Activated T-cell treated with anti-CD3 and anti-CD28 coated beads, Interleukin-2, amount 50 U/mL, for 24 hours (primary cell): ENCODE measurements at regions not wholly inside any gene's neighbourhood (a gene's known extent, or its start where the extent isn't known, plus 50 kb on each side); places are given as distances from the start of the nearest gene placed in this dataset.

Experiments used
- DNase-seq: peaks from one replicate; pipeline ENCODE4 v3.0.0-alpha.2; 2020
- H3K27ac Mint-ChIP-seq: 2 replicates; pipeline ENCODE4 v1.8.0; 2020; ENCODE audit warnings: mild to moderate bottlenecking, mixed read lengths
- H3K27me3 Mint-ChIP-seq: 2 replicates; pipeline ENCODE4 v1.8.0; 2020; ENCODE audit warnings: mixed read lengths
- H3K36me3 Mint-ChIP-seq: 2 replicates; pipeline ENCODE4 v1.8.0; 2020; ENCODE audit warnings: low read depth, mixed read lengths
- H3K4me1 Mint-ChIP-seq: 2 replicates; pipeline ENCODE4 v1.8.0; 2020; ENCODE audit warnings: low read depth, mixed read lengths
- H3K4me3 Mint-ChIP-seq: 2 replicates; pipeline ENCODE4 v1.8.0; 2020; ENCODE audit warnings: mild to moderate bottlenecking, moderate library complexity, mixed read lengths
- H3K9me3 Mint-ChIP-seq: 2 replicates; pipeline ENCODE4 v1.8.0; 2020; ENCODE audit warnings: mixed read lengths

- no peak for DNase-seq
- Mint-ChIP-seq H3K36me3 (no peaks in the 10 kb centered on the region), H3K4me3 (no peak overlapping the region), H3K27me3 (no peaks in the 10 kb centered on the region), H3K9me3 (no peaks in the 10 kb centered on the region), H3K4me1 (peaks cover 14% of the 10 kb centered on the region), H3K27ac (no peak overlapping the region)
Observed at GRCh38 chr6:111950661-111951496, 77.6 kb upstream of the FYN start.

DNA sequence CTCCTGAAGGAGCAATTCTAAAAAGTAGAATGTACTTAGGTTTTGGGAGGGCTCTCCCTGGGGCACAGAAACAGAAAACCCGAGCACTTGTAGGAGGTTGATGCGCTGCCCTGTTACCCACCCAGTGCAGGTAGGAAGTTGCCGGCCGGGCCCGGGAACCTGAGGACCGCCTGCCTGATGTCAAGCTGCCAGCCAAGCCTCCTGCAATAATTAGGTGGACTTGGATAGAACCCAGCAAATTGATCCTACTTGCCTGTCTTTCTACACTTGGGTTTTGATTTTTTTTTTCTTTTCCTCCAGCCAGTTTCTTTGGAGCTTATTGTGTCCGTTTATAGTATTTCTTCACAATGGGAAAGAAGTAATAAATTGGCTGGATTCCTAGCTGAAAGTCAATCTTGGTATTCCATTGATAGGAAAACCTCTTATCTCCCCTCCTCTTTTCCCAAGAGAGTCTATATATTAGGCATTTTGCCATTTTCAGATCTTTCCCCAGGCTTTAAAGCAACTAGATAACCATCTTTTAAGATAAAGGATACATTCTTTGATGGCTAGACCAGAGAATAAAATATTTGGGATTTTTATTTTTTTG is 78.3 kb upstream of the FYN start:
- H3K27ac Mint-ChIP-seq: no peak overlapping the region
- no peaks in the 10 kb centered on the region for H3K36me3 Mint-ChIP-seq
- H3K4me3 Mint-ChIP-seq: no peak overlapping the region
- DNase-seq: no peak
- peaks cover 14% of the 10 kb centered on the region for H3K4me1 Mint-ChIP-seq
- H3K9me3 Mint-ChIP-seq: no peaks in the 10 kb centered on the region
- H3K27me3 Mint-ChIP-seq: no peaks in the 10 kb centered on the region

- DNase-seq: no peak
- no peaks in the 10 kb centered on the region for H3K27me3 Mint-ChIP-seq
- H3K36me3 Mint-ChIP-seq: no peaks in the 10 kb centered on the region
- peaks cover 14% of the 10 kb centered on the region for H3K4me1 Mint-ChIP-seq
- H3K9me3 Mint-ChIP-seq: no peaks in the 10 kb centered on the region
- no peak overlapping the region for H3K27ac Mint-ChIP-seq
- no peak overlapping the region for H3K4me3 Mint-ChIP-seq
Observed at GRCh38 chr6:111952274-111952673, 79.0 kb upstream of the FYN start.

DNA sequence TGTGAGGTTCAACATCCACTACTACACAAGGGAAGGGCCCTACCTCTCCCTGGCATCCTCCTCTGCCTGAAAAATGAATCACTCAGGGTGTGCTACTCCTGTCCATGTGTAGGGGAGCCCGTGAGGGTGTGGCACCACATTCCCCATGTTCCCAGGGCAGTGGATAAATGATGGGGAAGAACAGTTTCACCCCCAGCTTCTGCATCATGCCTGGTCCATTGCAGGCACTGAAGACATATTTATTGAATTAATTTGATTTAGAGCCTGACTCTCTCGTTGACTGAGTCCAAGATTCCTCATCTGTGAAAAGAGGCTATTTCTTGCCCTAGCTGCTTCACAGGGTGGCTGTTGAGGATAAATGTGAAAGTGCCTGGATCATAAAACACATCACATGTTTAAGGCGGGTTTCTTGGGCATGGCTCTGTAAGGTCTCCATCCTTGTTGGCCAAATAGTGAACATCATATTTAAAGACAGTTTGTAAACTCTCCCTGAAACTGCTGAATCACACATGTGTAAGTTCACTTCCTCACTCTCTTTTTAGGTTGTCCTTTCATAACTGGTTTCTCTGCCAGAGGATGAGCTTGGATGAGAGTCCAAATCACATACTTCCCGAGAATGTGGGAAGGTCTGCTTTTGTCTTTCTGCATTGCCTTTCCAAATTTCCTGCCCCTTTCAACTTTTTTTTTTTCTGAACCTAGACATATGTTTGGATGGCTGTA is 79.7 kb upstream of the FYN start:
- no peak for DNase-seq
- Mint-ChIP-seq H3K4me1 (peaks cover 14% of the 10 kb centered on the region), H3K4me3 (no peak overlapping the region), H3K27ac (no peak overlapping the region), H3K9me3 (no peaks in the 10 kb centered on the region), H3K36me3 (no peaks in the 10 kb centered on the region), H3K27me3 (no peaks in the 10 kb centered on the region)

- Mint-ChIP-seq H3K27me3 (no peaks in the 10 kb centered on the region), H3K36me3 (no peaks in the 10 kb centered on the region), H3K4me1 (peaks cover 16% of the 10 kb centered on the region), H3K4me3 (no peak overlapping the region), H3K27ac (no peak overlapping the region), H3K9me3 (no peaks in the 10 kb centered on the region)
- DNase-seq: no peak
Observed at GRCh38 chr6:111956098-111956497, 82.8 kb upstream of the FYN start.

- no peak for DNase-seq
- no peaks in the 10 kb centered on the region for H3K27me3 Mint-ChIP-seq
- no peaks in the 10 kb centered on the region for H3K9me3 Mint-ChIP-seq
- no peak overlapping the region for H3K27ac Mint-ChIP-seq
- no peak overlapping the region for H3K4me3 Mint-ChIP-seq
- peaks cover 9% of the 10 kb centered on the region for H3K4me1 Mint-ChIP-seq
- no peaks in the 10 kb centered on the region for H3K36me3 Mint-ChIP-seq
Observed at GRCh38 chr6:111957623-111958315, 84.5 kb upstream of the FYN start.

- peaks cover 3% of the 10 kb centered on the region for H3K4me1 Mint-ChIP-seq
- no peaks in the 10 kb centered on the region for H3K27me3 Mint-ChIP-seq
- no peak overlapping the region for H3K27ac Mint-ChIP-seq
- H3K9me3 Mint-ChIP-seq: no peaks in the 10 kb centered on the region
- H3K36me3 Mint-ChIP-seq: no peaks in the 10 kb centered on the region
- no peak overlapping the region for H3K4me3 Mint-ChIP-seq
- no peak for DNase-seq
Observed at GRCh38 chr6:111958534-111958933, 85.3 kb upstream of the FYN start.

DNA sequence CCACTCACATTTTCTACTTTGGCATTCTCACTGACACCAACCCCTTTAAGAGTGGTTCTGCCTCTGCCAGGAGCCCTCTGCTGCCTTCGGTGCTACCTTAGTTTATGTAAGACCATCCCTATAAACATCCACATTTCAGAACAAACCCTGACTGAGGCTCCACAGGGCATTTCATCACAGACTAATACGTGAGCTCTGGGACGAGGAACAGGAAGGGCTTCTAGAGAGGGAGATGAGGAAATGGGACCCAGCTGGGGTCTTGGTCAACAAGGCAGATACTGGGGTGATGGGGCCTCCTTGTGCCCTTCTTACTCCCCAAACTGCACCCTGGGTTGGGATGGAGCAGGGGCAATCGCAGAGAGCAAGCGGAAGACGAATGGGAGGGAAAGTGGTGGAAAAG is 86.5 kb upstream of the FYN start:
- DNase-seq: no peak
- Mint-ChIP-seq H3K36me3 (no peaks in the 10 kb centered on the region), H3K4me3 (no peak overlapping the region), H3K4me1 (peaks cover 2% of the 10 kb centered on the region), H3K9me3 (no peaks in the 10 kb centered on the region), H3K27me3 (no peaks in the 10 kb centered on the region), H3K27ac (no peak overlapping the region)

DNA sequence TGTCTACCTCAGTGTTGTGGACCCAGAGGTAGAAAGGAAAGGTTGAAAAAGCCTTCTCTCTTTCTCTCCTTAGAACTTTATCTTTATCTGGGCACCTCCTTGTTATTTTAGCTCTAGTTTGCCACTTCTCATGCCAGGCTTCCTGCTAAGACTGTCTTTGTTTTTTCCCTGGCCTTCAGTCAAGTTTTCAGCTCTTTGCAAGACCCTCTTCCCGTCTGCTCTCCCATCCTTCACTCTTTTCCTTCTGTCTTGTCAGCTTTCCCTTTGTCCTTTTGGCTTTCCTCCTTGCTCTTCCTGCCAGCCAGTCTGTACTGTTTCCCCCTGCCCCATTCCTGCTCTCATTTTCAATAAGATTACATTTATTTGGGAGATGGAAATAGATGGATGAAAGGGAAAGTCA is 86.8 kb upstream of the CCN6 start:
- H3K4me1 Mint-ChIP-seq: peaks cover 14% of the 10 kb centered on the region
- H3K9me3 Mint-ChIP-seq: no peaks in the 10 kb centered on the region
- H3K27ac Mint-ChIP-seq: no peak overlapping the region
- no peak overlapping the region for H3K4me3 Mint-ChIP-seq
- H3K36me3 Mint-ChIP-seq: no peaks in the 10 kb centered on the region
- DNase-seq: no peak
- H3K27me3 Mint-ChIP-seq: no peaks in the 10 kb centered on the region

GRCh38 chr6:111970426-111970825 is 83.5 kb upstream of the CCN6 start:
- no peak for DNase-seq
- Mint-ChIP-seq H3K4me3 (no peak overlapping the region), H3K36me3 (no peaks in the 10 kb centered on the region), H3K27ac (no peak overlapping the region), H3K27me3 (no peaks in the 10 kb centered on the region), H3K4me1 (peaks cover 47% of the 10 kb centered on the region), H3K9me3 (no peaks in the 10 kb centered on the region)

- no peaks in the 10 kb centered on the region for H3K9me3 Mint-ChIP-seq
- DNase-seq: no peak
- no peak overlapping the region for H3K4me3 Mint-ChIP-seq
- H3K27ac Mint-ChIP-seq: peak overlapping the region; percentile 30
- peaks cover 56% of the 10 kb centered on the region for H3K4me1 Mint-ChIP-seq
- no peaks in the 10 kb centered on the region for H3K36me3 Mint-ChIP-seq
- no peaks in the 10 kb centered on the region for H3K27me3 Mint-ChIP-seq
Observed at GRCh38 chr6:111971181-111971841, 82.6 kb upstream of the CCN6 start.

DNA sequence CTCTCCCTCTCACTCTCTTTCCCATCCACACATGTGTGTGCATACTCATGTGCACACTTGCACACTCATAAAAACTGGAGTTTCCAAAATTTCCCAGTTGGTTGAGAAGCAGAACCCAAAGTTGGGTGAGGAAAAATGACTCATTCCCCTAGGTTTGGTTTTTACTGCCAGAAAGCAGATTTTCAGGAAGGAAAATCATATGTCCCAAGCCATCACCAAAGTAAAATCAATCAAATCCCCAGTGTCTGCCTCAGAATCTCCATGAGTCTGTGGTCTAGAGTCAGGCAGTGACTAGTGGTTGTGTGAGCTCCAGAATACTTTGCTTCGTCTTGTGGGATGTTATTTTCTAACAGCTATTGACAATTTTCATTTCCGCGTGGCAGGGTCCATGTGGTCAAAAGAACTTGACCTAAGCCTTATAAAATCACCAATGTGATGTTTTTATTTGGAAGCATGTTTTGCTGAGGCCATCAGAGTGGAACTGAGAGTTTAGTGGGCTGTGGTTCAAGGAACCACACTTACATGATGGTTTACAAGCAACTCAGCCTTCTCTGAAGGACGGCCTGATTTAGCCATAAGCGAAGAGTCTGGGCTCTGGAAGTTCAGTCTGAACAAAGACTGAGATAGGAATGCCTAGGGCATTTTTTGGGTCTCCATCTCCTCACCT is 81.9 kb upstream of the CCN6 start:
- H3K4me1 Mint-ChIP-seq: peaks cover 63% of the 10 kb centered on the region
- H3K36me3 Mint-ChIP-seq: no peaks in the 10 kb centered on the region
- H3K27me3 Mint-ChIP-seq: no peaks in the 10 kb centered on the region
- no peak overlapping the region for H3K4me3 Mint-ChIP-seq
- DNase-seq: no peak
- no peaks in the 10 kb centered on the region for H3K9me3 Mint-ChIP-seq
- peak overlapping the region; percentile 94 for H3K27ac Mint-ChIP-seq

DNA sequence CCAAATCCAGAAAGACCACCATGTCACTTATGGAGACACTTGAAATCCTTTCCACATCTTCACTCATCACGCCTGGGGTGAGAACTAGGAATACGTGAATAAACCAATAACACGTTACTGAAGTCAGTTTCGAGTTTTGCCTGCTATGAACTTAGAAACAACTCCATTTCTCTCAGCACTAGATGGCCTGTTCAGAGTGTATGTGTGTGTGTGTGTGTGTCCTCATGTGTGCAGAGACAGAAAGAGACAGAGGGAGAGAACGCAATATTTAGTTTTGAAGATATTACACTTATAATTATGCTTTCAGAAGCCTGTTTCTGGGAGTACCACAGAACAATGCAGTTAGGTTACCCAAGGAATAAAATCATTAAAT is 81.2 kb upstream of the CCN6 start:
- peak overlapping the region; percentile 68 for H3K4me3 Mint-ChIP-seq
- H3K9me3 Mint-ChIP-seq: no peaks in the 10 kb centered on the region
- H3K27ac Mint-ChIP-seq: peak overlapping the region; percentile 94
- no peaks in the 10 kb centered on the region for H3K36me3 Mint-ChIP-seq
- peaks cover 70% of the 10 kb centered on the region for H3K4me1 Mint-ChIP-seq
- no peak for DNase-seq
- no peaks in the 10 kb centered on the region for H3K27me3 Mint-ChIP-seq
